Activated naive CD4-positive, alpha-beta T cell (primary cell): ENCODE measurements at regions not wholly inside any gene's neighbourhood (a gene's known extent, or its start where the extent isn't known, plus 50 kb on each side); places are given as distances from the start of the nearest gene placed in this dataset.
"Not testable (repeated sequence)": the region's sequence is repeated elsewhere in the genome, so short reads cannot be mapped to it uniquely, and the experiment has no call there.

Experiments used
- DNase-seq, 4 experiments: peaks; one replicate each; lab custom pipeline; 2025; lab: John Stamatoyannopoulos, UW

DNA sequence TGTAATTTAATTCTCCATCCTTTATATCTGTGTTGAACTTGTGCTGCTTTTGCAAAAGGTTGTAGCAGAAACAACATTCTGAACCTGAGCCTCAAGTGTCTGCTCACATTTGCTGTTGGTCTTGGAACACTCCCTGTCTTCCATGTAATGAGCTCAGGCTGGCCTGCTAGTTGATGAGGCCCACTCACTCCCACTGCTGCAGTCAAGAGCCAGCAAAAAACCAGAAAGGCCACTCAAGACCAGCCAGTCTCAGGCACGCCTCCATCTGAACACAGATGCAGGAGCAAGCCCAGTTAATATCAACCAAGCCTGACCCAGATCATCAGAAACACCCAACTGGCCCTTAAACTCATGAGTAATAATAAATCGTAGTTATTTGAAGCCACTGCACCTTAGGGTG is 342.2 kb upstream of the NFIA start:
- no peak for DNase-seq

DNA sequence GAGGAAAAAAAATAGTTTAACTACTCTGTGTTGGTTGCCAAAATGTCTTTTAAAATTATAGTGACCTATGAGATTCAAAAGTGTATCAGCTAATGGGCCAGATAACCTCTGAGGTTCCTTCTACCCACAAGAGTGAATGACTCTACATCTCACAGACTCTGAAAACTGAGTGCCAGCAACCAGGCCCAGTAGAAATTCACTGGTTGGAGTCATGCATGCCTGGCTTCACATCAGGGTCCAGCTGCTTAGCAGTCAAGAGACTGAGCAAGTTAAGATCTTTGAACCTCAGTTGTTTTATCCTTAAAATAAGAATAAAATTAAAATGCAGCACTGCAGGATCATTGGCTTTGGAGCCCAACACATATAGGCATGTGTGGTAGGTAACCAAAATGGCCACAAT is 342.6 kb upstream of the NFIA start:
- no peak for DNase-seq

- DNase-seq: no peak
Observed at GRCh38 chr1:60732977-60733401, 349.4 kb upstream of the NFIA start.

GRCh38 chr1:60731321-60731720 is 351.0 kb upstream of the NFIA start:
- no peak for DNase-seq

DNA sequence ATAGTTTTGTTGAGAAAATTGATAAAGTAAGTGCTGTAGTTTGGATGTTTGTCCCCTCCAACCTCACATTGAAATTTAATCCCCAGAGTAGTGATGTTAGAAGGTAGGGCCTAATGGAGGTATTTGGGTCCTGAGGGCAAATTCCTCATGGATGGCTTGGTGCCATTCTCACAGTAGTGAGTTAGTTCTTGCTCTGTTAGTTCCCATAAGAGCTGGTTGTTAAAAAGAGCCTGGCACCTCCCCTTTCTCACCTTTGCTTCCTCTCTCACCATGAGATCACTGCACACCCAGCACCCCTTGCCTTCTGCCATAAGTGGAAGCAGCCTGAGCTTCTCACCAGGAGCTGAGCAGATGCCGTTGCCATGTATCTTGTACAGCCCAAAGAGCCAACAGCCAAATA is 354.8 kb upstream of the NFIA start:
- DNase-seq: no peak

DNA sequence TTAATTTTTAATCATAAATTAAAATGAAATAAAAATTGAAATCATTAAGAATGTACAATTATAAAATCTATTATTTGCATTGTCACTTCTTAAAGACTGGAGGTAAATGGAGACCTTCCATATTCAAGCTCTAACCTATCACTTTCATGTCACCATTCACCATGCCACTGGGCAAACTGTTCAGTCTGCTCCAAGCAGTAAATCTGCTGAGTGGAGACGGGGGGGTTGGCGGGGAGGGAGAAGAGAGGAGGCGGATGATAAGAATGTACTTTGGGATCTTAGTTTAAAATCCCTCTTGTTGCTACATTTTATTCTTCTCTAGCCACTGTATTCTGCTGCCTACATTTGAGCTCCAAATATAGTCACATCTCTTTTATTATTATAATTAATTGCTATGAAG is 365.9 kb upstream of the NFIA start:
- DNase-seq: no peak

DNA sequence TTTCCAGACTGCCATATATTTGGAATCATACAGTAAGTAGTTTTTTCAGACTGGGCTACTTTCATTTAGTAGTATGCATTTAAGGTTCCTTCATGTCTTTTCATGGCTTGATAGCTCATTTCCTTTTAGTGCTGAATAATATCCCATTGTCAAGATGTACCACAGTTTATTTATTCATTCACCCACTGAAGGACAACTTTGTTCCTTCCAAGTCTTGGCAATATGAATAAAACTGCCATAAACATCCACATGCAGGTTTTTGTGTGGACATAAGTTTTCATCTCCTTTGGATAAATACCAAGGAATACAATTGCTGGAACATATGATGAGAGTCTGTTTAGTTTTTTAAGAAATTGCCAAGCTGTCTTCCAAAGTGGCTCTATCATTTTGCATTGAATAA is 366.4 kb upstream of the NFIA start:
- DNase-seq: no peak

DNA sequence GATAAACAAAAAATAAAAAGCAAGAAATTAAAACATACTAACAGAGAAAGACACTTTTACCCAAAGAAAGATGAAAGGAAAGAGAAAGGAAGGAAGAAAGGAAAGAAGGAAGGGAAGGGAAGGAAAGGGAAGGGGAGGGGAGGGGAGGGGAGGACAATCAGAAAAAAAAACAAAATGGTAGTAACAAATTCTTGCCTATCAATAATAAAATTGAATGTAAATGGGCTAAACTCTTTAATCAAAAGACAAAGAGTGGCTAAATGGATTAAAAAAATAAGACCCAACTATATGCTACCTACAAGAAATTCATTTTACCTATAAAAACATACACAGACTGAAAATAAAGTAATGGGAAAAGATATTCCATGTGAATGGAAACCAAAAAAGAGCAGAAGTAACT is 372.9 kb upstream of the NFIA start:
- DNase-seq: no peak

DNA sequence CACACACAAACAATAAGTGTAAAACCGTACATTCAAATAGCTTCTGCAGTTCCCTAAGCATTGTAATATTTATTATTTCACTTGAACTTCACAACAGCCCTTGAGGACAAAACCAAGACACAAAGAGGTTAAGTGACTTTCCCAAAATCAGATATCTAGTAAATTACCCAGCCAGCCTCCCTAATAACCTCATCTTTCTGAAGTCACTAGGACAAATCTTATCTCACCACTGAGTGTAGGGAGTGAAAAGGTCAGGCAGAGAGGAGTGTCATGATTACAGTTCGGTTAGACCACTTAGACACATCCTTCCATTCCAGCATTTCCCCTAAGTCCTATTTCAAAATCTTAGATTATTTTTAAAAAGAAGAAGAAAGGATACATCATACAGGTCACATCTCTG is 377.3 kb upstream of the NFIA start:
- no peak for DNase-seq

DNA sequence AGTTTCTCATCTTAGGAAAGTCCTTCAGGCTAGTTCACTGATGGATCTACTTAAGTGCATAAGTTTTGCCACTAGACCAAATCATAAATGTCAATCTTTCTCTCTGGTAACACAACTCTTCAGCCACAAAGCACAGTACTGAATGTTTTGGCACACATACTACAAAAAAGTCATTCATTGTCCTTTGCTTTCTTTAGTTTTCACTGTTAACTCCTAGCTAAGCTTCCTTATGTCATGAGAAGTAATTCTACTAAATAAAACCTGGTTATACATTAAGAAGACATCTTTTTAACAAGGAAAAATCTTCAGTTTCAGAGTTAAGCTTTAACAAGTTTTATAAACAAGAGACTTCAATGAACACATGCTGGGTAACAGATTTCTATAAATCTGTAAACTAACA is 379.2 kb upstream of the NFIA start:
- DNase-seq: no peak

DNA sequence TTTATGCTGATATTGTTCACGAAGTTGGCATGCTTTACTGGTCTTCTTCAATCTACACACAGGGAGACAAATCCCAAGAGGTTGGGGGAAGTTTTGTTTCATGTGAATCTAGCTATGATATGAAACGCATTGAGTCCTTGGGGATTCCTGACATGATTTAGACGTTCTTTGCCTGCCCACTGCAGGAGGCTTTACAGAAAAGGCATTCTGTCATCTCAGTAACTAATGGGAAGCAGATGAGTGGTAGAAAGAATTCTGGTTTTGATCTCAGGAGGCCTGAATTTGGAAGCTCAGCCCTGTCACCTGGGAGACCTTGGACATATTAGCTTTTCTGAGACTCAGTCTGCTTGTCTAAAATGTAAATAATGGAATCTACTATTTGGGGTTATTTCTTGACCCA is 383.0 kb upstream of the NFIA start:
- no peak for DNase-seq

- DNase-seq: no peak
Observed at GRCh38 chr1:60697204-60697994, 385.0 kb upstream of the NFIA start.

- DNase-seq: no peak
Observed at GRCh38 chr1:60696512-60696911, 385.8 kb upstream of the NFIA start.

GRCh38 chr1:60695716-60696171 is 386.6 kb upstream of the NFIA start:
- no peak for DNase-seq

DNA sequence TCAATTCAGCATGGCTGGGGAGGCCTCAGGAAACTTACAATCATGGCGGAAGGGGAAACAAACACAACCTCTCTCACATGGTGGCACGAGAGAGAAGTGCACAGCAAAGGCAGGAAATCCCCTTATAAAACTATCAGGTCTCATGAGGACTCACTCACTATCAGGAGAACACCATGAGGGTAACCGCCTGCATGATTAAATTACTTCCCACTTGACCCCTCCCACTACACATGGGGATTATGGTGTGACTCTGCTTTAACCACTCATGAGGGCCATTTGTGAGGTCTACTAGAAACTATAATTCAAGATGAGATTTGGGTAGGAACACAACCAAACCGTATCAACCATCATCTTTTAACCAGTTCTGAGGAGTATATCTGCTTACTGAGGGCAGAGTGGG is 387.4 kb upstream of the NFIA start:
- DNase-seq: no peak

DNA sequence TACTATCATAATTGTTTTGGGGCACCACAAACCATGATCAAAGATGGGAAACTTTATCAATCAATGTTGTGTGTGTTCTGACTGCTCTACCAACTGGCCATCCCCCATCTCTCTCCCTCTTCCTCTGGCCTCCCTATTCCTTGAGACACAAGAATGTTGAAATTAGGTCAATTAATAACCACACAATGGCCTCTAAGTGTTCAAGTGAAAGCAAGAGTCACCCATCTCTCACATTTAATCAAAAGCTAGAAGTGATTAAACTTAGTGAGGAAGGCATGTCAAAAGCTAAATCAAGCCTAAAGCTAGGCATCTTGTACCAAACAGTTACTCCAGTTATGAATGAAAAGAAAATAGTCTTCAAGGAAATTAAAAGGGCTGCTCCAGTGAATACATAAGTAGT is 390.3 kb upstream of the NFIA start:
- no peak for DNase-seq

GRCh38 chr1:60688221-60688620 is 394.1 kb upstream of the NFIA start:
- DNase-seq: not testable (repeated sequence)

- no peak for DNase-seq
Observed at GRCh38 chr1:60681095-60681860, 401.1 kb upstream of the NFIA start.

- DNase-seq: no peak
Observed at GRCh38 chr1:60679524-60680375, 402.6 kb upstream of the NFIA start.

DNA sequence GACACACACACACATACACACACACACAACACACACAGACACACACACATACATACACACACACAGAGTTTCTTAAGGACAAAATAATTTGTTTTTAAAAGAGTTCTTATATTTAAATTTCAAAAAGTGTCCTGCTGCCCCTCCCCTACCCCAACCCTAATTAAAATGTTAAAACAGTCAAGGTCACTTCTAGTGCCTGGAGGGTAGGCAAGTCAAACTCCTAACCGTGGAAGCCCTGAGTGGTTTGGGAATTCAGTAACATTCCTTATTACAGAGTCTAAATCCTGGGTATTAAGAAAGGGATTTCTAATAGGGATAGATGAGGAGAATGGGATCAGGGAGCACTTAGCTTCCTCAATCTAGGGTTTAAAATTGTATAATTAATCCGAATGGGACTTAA is 403.6 kb upstream of the NFIA start:
- DNase-seq: no peak

- DNase-seq: no peak
Observed at GRCh38 chr1:60678391-60678790, 404.0 kb upstream of the NFIA start.

- DNase-seq: no peak
Observed at GRCh38 chr1:60672449-60672848, 409.9 kb upstream of the NFIA start.

- DNase-seq: no peak
Observed at GRCh38 chr1:60670302-60670701, 412.1 kb upstream of the NFIA start.
